Heart left ventricle (tissue), 13 donors: ENCODE measurements at regions not wholly inside any gene's neighbourhood (a gene's known extent, or its start where the extent isn't known, plus 50 kb on each side); places are given as distances from the start of the nearest gene placed in this dataset.

Experiments used
- CTCF ChIP-seq, 12 donors: fragments of 200-600 bp; sonication (generic) in 4 of 12; IDR thresholded peaks; one replicate each; pipeline versions ENCODE4 v1.5.0 to v1.8.0; 2018 to 2022; ENCODE audit warnings: antibody characterized with exemption in 12 of 12, mild to moderate bottlenecking in 5 of 12
- POLR2A ChIP-seq, 2 donors: fragments of 450-650 bp; IDR thresholded peaks; one replicate each; pipeline ENCODE4 v1.6.1; 2017; ENCODE audit warnings: antibody characterized with exemption in 2 of 2, mild to moderate bottlenecking in 2 of 2, moderate library complexity in 2 of 2
- donor health status: ischemic (EF 13 %, LVEDD 7.1; RV severe dilation, severe dysfunction).
- donor health status: DM: no; HTN: yes; CAD: no.
- donor health status: DM: no; HTN: no; CAD: no.
- donor health status: ischemic (EF 25% LVEDD 6.9; RV normal size, moderate dysfunction).
- donor health status: ischemic (EF 25% LVEDD 5.7; RV mildly dilated, moderate dysfunction).
- donor health status: ischemic (EF 35%, LVEDD 5.7; RV mildly dilated, moderate dysfunction).
- donor health status: nonischemic (EF 11% LVEDD 7.7; RV severe dilation, severe dysfunction).
- donor health status: DM: yes; HTN: yes; CAD: no.
- donor health status: PGD.
- donor health status: ischemic (EF 29% LVEDD 5.4; RV normal size, mild dysfunction).
- donor health status: nonischemic (EF 23%, LVEDD 6.1; RV moderate dilation, normal function).

GRCh38 chr4:64807821-64808220 lies 398.6 kb upstream of the TECRL start:
- TF ChIP-seq CTCF (IDR thresholded peaks at IDR 0.05) (no peak), POLR2A (IDR thresholded peaks at IDR 0.05) (no peak)
